GM13977 (cell line): ENCODE measurements at regions not wholly inside any gene's neighbourhood (a gene's known extent, or its start where the extent isn't known, plus 50 kb on each side); places are given as distances from the start of the nearest gene placed in this dataset.

Experiments used
- DNase-seq: peaks from one replicate; pipeline ENCODE4 v3.0.0; 2012; ENCODE audit warnings: low spot score
- CTCF ChIP-seq: IDR thresholded peaks from 2 replicates; pipeline ENCODE4 v1.5.1; 2012; ENCODE audit warnings: mild to moderate bottlenecking, control low read depth; ENCODE audit not compliant: insufficient read depth; ENCODE audit errors: extremely low read depth, missing control alignments
- in situ Hi-C: fragments of 300-500 bp; cut with MboI; formaldehyde crosslinking; loops from one replicate; pipeline ENCODE4 v1.12.0; 2022; ENCODE audit warnings: low sequenced_read_pairs, low pct_unique_long_range_greater_than_20kb, mixed read lengths, inconsistent platforms; ENCODE audit not compliant: unreplicated experiment

GRCh38 chr2:30382162-30382783, 64.8 kb upstream of the LCLAT1 start:
- no peak for TF ChIP-seq CTCF
- in situ Hi-C loops: no loop called here
- DNase-seq: no peak

- TF ChIP-seq CTCF: no peak
- in situ Hi-C loops: no loop called here
- DNase-seq: no peak
These were observed 64.1 kb upstream of the LCLAT1 start for GRCh38 chr2:30382995-30383394.

GRCh38 chr2:30385327-30385726, 61.7 kb upstream of the LCLAT1 start:
- DNase-seq: no peak
- in situ Hi-C loops: no loop called here
- TF ChIP-seq CTCF: no peak

GRCh38 chr2:30392097-30392496, 54.9 kb upstream of the LCLAT1 start:
- in situ Hi-C loops: no loop called here
- TF ChIP-seq CTCF: no peak
- no peak for DNase-seq

- in situ Hi-C loops: no loop called here
These were observed 53.5 kb upstream of the LCLAT1 start for GRCh38 chr2:30393510-30393909.

GRCh38 chr2:30394096-30394495, 53.0 kb upstream of the LCLAT1 start:
- no peak for DNase-seq
- no peak for TF ChIP-seq CTCF
- in situ Hi-C loops: no loop called here

More at GRCh38 chr2:30393510-30393909, 53.5 kb upstream of the LCLAT1 start:
- TF ChIP-seq CTCF: no peak
- no peak for DNase-seq
